Coronary artery (tissue), 2 donors: ENCODE measurements at regions not wholly inside any gene's neighbourhood (a gene's known extent, or its start where the extent isn't known, plus 50 kb on each side); places are given as distances from the start of the nearest gene placed in this dataset.

Experiments
- DNase-seq: peaks from one replicate; pipeline ENCODE4 v3.0.0-alpha.2; 2017; ENCODE audit warnings: low spot score
- H3K27ac ChIP-seq, 2 donors: fragments of 200-600 bp; sonication (generic); one replicate each; pipeline ENCODE4 v1.5.1; 2016 to 2019
- H3K4me3 ChIP-seq: fragments of 200-600 bp; sonication (generic); 2 replicates; pipeline ENCODE4 v1.5.1; 2016; ENCODE audit warnings: mild to moderate bottlenecking, moderate library complexity
- CTCF ChIP-seq: fragments of 200-600 bp; sonication (generic); IDR thresholded peaks from one replicate; pipeline ENCODE4 v1.5.1; 2019; ENCODE audit warnings: antibody characterized with exemption

GRCh38 chr5:120091376-120091948 is 372.6 kb upstream of the PRR16 start:
- DNase-seq, result no peak
- H3K27ac ChIP-seq, result no peak overlapping the region
- H3K4me3 ChIP-seq, result no peak overlapping the region
- no peak for TF ChIP-seq CTCF

- H3K27ac ChIP-seq, result no peak overlapping the region
- no peak for DNase-seq
- no peak overlapping the region for H3K4me3 ChIP-seq
- no peak for TF ChIP-seq CTCF
Observed at GRCh38 chr5:120092649-120093048, 371.5 kb upstream of the PRR16 start.

- no peak for DNase-seq
- no peak overlapping the region for H3K4me3 ChIP-seq
- no peak overlapping the region for H3K27ac ChIP-seq
- no peak for TF ChIP-seq CTCF
Observed at GRCh38 chr5:120093178-120093577, 370.9 kb upstream of the PRR16 start.

GRCh38 chr5:120096413-120096812 is 367.7 kb upstream of the PRR16 start:
- Histone ChIP-seq H3K27ac (no peak overlapping the region), H3K4me3 (peak overlapping the region; percentile 52)
- no peak for TF ChIP-seq CTCF
- no peak for DNase-seq

- no peak for DNase-seq
- TF ChIP-seq CTCF, result no peak
- Histone ChIP-seq H3K27ac (no peak overlapping the region), H3K4me3 (no peak overlapping the region)
Observed at GRCh38 chr5:120098426-120098825, 365.7 kb upstream of the PRR16 start.

- no peak for DNase-seq
- no peak for TF ChIP-seq CTCF
- Histone ChIP-seq H3K4me3 (no peak overlapping the region), H3K27ac (no peak overlapping the region)
Observed at GRCh38 chr5:120098902-120099535, 365.1 kb upstream of the PRR16 start.

- DNase-seq, result no peak
- Histone ChIP-seq H3K4me3 (no peak overlapping the region), H3K27ac (no peak overlapping the region)
- no peak for TF ChIP-seq CTCF
Observed at GRCh38 chr5:120101771-120102170, 362.3 kb upstream of the PRR16 start.
